BLaER1 treated with 17β-estradiol and CSF1 and Interleukin-3, amounts not matched to agents 10 nM and 100 nM (cell line): ENCODE measurements at regions not wholly inside any gene's neighbourhood (a gene's known extent, or its start where the extent isn't known, plus 50 kb on each side); places are given as distances from the start of the nearest gene placed in this dataset.
A peak's percentile ranks its signal among the peaks of the same experiment; 100 is the strongest.

ENCODE experiments used
- H3K27ac ChIP-seq, 11 experiments: shearing (Covaris generic); formaldehyde crosslinking; 2 replicates each; pipeline ENCODE4 v1.8.1; 2022
- H3K27me3 ChIP-seq, 11 experiments: shearing (Covaris generic); formaldehyde crosslinking; 2 replicates each; pipeline ENCODE4 v1.8.1; 2022
- H3K36me3 ChIP-seq, 11 experiments: shearing (Covaris generic); formaldehyde crosslinking; 2 replicates each; pipeline ENCODE4 v1.8.1; 2022
- H3K4me1 ChIP-seq, 10 experiments: shearing (Covaris generic); formaldehyde crosslinking; 2 replicates each; pipeline ENCODE4 v1.8.1; 2022
- H3K4me2 ChIP-seq, 11 experiments: shearing (Covaris generic); formaldehyde crosslinking; 2 replicates each; pipeline ENCODE4 v1.8.1; 2022
- H3K4me3 ChIP-seq, 10 experiments: shearing (Covaris generic); formaldehyde crosslinking; 2 replicates each; pipeline ENCODE4 v1.8.1; 2022
- H3K9ac ChIP-seq, 11 experiments: shearing (Covaris generic); formaldehyde crosslinking; 2 replicates each; pipeline ENCODE4 v1.8.1; 2022
- H3K9me3 ChIP-seq, 11 experiments: shearing (Covaris generic); formaldehyde crosslinking; replicated peaks in 1 of 11; 2 replicates each; pipeline ENCODE4 v1.8.1; 2022
- H4K20me1 ChIP-seq, 11 experiments: shearing (Covaris generic); formaldehyde crosslinking; 2 replicates each; pipeline ENCODE4 v1.8.1; 2022
- Cebpa-rat ChIP-seq, 11 experiments: shearing (Covaris generic); IDR thresholded peaks; 2 replicates each; pipeline ENCODE4 v1.8.1; 2022

DNA sequence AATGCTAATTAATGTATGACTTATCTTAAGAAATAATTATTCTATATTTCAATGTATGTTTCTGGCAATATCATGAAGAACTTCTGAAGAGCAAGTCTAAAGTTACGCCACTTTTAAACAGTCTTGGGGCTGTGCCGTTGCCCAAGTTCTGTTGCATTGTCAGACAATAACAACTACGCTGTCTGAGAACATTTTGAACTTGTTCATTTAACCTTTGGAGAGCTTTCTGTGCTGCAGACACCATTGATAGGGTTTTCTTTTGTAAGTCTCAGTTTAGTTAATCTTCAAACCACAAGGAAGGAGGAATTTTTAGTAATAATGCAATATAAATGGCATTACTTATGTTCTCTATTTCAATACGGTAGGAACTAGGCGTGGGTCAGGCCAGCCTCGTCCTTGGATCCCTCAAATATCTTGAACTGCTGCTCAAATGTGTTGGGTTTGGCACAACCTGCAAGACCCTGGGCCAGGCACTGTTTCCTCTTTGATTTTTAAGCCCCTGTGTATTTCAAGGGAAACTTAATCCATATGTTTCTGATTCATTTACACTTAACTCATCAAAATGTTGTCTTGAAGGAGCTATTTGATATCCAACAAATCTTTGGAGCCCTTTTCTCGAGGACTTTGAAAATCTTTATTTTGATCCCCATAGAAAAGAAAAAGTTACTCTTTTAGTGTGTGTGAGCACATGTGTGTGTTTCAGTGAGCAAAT lies 215.5 kb downstream of the INHBA start:
- TF ChIP-seq Cebpa-rat (IDR thresholded peaks at IDR 0.05): no peak
- H4K20me1 ChIP-seq: no peaks in the 10 kb centered on the region

DNA sequence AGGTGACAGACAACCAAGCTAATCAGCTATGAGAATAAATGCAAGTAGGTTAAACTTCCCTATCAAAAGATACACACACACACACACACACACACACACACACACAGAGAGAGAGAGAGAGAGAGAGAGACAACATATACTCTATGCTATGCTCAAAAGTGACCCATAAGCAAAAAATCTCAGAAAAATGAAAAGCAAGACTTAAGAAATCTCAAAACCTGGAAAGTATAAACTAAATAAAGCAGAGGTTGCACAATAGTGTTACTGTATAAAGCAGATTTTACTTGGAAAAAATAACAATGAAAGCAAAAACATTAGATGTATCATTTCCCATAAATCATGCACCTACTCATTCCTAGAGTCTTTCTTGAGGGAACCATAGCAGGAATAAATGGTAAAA lies 221.5 kb downstream of the INHBA start:
- peaks cover 6 to 25% (median 16%) of the 10 kb centered on the region in 10 experiments; a peak in 19 of 20 replicates for H3K4me1 ChIP-seq
- H3K4me2 ChIP-seq: no peak overlapping the region
- H3K9me3 ChIP-seq: peaks cover 5 to 11% (median 7%) of the 10 kb centered on the region in 11 experiments; a peak in 18 of 22 replicates
- H3K36me3 ChIP-seq: no peaks in the 10 kb centered on the region
- no peaks in the 10 kb centered on the region for H3K27me3 ChIP-seq
- TF ChIP-seq Cebpa-rat (IDR thresholded peaks at IDR 0.05): no peak
- H3K4me3 ChIP-seq: no peak overlapping the region
- no peak overlapping the region for H3K9ac ChIP-seq
- H4K20me1 ChIP-seq: no peaks in the 10 kb centered on the region
- H3K27ac ChIP-seq: no peak overlapping the region

More for the DNA sequence above, 215.5 kb downstream of the INHBA start:
- Histone ChIP-seq H3K4me3 (no peak overlapping the region), H3K27me3 (no peaks in the 10 kb centered on the region), H3K27ac (no peak overlapping the region), H3K4me1 (no peaks in the 10 kb centered on the region), H3K9me3 (no peaks in the 10 kb centered on the region), H3K9ac (no peak overlapping the region), H3K4me2 (no peak overlapping the region), H3K36me3 (no peaks in the 10 kb centered on the region)

DNA sequence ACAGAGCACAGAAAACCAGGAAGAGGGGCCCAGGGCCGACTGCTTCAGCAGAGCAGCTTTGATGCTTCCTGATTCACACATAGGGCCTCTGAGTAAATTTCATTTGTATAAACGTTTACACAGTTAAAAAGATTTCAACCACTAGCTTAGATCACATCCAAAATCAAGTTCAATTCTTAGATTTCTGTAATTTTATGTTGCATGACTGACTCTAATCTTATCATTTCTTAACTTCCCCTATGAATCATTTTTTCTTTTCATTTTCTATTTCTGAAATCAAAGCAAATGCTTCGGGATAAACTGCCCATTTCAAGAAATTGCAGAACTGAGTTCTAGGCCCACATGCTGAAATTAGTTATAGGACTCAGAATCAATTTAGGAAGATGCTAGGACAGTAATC lies 224.7 kb downstream of the INHBA start:
- Histone ChIP-seq H3K27me3 (no peaks in the 10 kb centered on the region), H3K4me1 (peaks cover 10 to 35% (median 23%) of the 10 kb centered on the region in 10 experiments; a peak in 19 of 20 replicates), H3K36me3 (no peaks in the 10 kb centered on the region), H3K9ac (peak overlapping the region in 5 of 11 experiments; percentile 22 to 58 (median 37); a peak in 6 of 22 replicates), H3K9me3 (peaks cover 5 to 11% (median 7%) of the 10 kb centered on the region in 11 experiments; a peak in 18 of 22 replicates), H3K4me2 (peak overlapping the region; percentile 1 to 64 (median 32); a peak in 18 of 22 replicates), H3K27ac (peak overlapping the region in 10 of 11 experiments; percentile 5 to 83 (median 62); a peak in 18 of 22 replicates), H4K20me1 (no peaks in the 10 kb centered on the region), H3K4me3 (no peak overlapping the region)
- TF ChIP-seq Cebpa-rat (IDR thresholded peaks at IDR 0.05): no peak

DNA sequence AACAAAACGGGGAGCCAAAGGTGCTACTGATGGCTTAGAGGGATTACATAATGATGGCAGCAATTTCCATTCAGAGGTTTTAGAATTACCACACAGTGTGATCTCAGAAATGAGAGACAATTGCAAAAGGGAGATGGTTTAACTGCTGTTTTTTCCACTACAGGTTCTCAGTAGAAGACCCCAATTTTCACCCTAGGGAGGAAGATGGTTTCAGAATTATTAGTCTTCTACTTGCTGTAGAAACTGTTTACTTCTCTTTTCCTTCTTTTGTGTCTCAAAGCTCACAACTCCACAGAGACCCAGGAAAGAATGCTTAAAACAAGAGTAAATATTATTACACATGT lies 226.5 kb downstream of the INHBA start:
- TF ChIP-seq Cebpa-rat (IDR thresholded peaks at IDR 0.05): no peak
- Histone ChIP-seq H3K4me3 (no peak overlapping the region), H3K36me3 (no peaks in the 10 kb centered on the region), H4K20me1 (no peaks in the 10 kb centered on the region), H3K4me2 (peak overlapping the region; percentile 16 to 51 (median 31); a peak in 17 of 22 replicates), H3K9ac (no peak overlapping the region), H3K4me1 (peaks cover 10 to 43% (median 23%) of the 10 kb centered on the region in 10 experiments; a peak in 19 of 20 replicates), H3K27ac (0 out of 22 replicates have a peak overlapping the region, but pooled peaks of 1 of the 11 experiments have one; percentile 13), H3K27me3 (no peaks in the 10 kb centered on the region), H3K9me3 (peaks cover 5 to 11% (median 7%) of the 10 kb centered on the region in 11 experiments; a peak in 18 of 22 replicates)

DNA sequence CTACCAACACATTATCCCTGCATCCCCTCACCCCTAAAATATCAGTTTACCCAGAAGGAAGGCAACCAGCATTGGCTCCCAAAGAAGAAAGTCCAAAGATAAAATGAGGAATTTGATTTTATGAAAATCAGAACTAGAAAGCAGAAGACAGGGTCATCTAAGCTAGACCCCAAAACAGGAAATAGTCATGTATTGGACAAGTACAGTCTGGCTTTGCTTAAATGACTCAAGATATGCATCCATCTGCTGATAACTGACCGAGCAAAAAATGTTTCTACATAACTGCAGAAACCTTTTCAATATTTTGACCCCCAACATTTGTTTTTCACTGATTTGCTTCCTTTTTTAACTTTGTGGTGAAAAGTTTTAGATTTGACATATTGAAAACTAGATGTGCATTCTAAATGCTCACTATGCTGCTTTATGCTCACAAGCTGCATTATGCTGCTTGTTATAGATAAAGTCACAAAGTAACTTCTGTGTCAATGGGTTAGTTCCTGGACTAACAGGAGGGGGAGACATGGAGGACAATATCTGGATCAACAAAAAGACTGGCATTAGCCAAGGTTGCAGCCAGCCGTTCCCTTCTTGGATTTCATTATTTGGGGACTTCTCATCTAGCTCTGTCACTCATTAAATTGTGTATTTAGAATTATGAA lies 227.0 kb downstream of the INHBA start:
- H3K4me2 ChIP-seq: peak overlapping the region; percentile 16 to 51 (median 31); a peak in 17 of 22 replicates

DNA sequence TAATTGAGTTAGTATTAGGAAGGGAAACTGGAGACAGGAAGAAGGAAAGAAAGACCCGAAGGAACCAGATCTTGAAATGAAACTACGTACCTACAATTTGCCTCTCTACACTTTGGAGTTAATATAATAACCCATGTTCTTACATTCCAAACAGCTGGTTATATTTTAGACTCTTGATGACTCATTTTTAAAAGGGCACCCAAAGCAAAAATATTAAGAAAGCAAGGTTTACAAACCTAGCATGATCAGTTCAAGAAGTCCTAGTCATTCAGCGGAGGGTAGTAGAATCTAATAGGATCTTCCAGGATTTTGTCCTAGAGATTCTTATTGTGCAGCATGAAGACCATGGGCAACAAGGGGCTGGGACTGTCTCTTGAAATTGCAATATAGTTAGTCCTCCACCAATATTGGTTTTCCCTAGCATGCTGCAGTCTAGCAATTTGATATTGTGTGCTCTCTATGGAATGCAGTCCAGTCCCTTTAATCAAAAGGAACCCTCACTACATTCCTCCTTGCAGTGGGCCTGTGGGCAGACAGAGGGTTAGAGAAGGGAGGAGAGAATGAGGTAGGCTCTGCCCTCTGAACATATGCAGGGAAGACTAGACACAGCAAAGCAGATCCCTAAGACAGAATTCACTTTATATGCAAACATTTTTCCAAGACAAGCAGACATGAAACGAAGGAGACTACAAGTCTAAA lies 230.3 kb downstream of the INHBA start:
- Histone ChIP-seq H3K27ac (no peak overlapping the region), H3K9ac (no peak overlapping the region), H3K4me1 (peaks cover 8 to 27% (median 16%) of the 10 kb centered on the region in 10 experiments; a peak in 19 of 20 replicates), H3K27me3 (no peaks in the 10 kb centered on the region), H3K36me3 (no peaks in the 10 kb centered on the region), H3K4me3 (no peak overlapping the region), H3K9me3 (no peaks in the 10 kb centered on the region), H3K4me2 (no peak overlapping the region), H4K20me1 (no peaks in the 10 kb centered on the region)
- TF ChIP-seq Cebpa-rat (IDR thresholded peaks at IDR 0.05): no peak

More for the DNA sequence above, 227.0 kb downstream of the INHBA start:
- Histone ChIP-seq H3K4me1 (peaks cover 10 to 43% (median 23%) of the 10 kb centered on the region in 10 experiments; a peak in 19 of 20 replicates), H3K36me3 (no peaks in the 10 kb centered on the region), H3K9ac (no peak overlapping the region), H3K9me3 (peaks cover 5 to 11% (median 7%) of the 10 kb centered on the region in 11 experiments; a peak in 18 of 22 replicates), H3K4me3 (no peak overlapping the region), H4K20me1 (no peaks in the 10 kb centered on the region), H3K27ac (no peak overlapping the region), H3K27me3 (no peaks in the 10 kb centered on the region)
- no peak for TF ChIP-seq Cebpa-rat (IDR thresholded peaks at IDR 0.05)

DNA sequence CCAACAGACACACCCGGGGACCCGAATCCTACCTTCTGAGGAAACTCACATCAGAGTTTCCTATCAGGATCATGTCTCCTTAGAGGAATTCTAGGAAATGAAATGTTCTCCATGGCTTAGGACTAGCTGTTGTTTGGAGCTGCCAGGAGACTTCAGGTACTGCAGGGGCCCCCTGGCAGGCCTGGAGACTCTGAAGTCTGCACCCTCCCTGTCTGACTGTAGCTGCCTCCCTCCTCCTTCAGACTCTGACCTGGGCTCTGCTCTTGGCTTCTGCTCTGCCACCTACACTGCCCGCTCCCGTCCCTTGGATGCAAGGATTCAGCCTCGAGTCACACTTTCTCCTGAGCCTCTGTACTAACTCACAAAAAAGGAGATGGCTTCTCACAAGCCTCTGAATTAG lies 232.8 kb downstream of the INHBA start:
- no peak overlapping the region for H3K4me3 ChIP-seq
- H3K36me3 ChIP-seq: no peaks in the 10 kb centered on the region
- H4K20me1 ChIP-seq: no peaks in the 10 kb centered on the region
- no peak overlapping the region for H3K9ac ChIP-seq
- no peak overlapping the region for H3K4me2 ChIP-seq
- H3K27me3 ChIP-seq: no peaks in the 10 kb centered on the region
- H3K27ac ChIP-seq: no peak overlapping the region
- peaks cover 0 to 9% (median 0%) of the 10 kb centered on the region in 10 experiments; a peak in 1 of 20 replicates for H3K4me1 ChIP-seq
- H3K9me3 ChIP-seq: no peaks in the 10 kb centered on the region
- no peak for TF ChIP-seq Cebpa-rat (IDR thresholded peaks at IDR 0.05)

DNA sequence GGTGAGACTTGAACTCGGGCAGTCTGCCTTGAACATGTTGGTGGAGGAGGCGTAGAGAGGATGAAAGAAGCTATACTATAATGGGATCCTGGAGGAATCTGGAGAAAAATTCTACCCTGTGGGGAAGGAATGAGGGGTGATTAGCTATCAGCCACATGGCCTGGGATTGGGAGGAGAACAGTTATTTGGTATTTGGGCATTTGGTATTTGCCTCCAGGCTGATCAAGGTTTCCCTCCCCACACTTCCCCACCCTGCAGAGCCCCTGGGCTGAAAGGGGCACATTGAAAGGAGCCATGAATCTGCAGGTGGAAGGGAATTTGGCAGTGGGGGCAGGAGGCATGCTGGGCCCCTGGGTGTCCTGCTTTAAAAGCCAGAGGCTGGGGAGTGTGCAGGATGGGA lies 235.3 kb downstream of the INHBA start:
- Histone ChIP-seq H4K20me1 (no peaks in the 10 kb centered on the region), H3K4me3 (no peak overlapping the region), H3K9me3 (no peaks in the 10 kb centered on the region)

More for the DNA sequence above, 235.3 kb downstream of the INHBA start:
- Histone ChIP-seq H3K36me3 (no peaks in the 10 kb centered on the region), H3K27ac (no peak overlapping the region), H3K4me1 (peaks cover 0 to 9% (median 0%) of the 10 kb centered on the region in 10 experiments; a peak in 1 of 20 replicates), H3K9ac (no peak overlapping the region), H3K4me2 (0 out of 22 replicates have a peak overlapping the region, but pooled peaks of 1 of the 11 experiments have one; percentile 5), H3K27me3 (no peaks in the 10 kb centered on the region)
- TF ChIP-seq Cebpa-rat (IDR thresholded peaks at IDR 0.05): no peak
